H1 (cell line): ENCODE measurements at regions not wholly inside any gene's neighbourhood (a gene's known extent, or its start where the extent isn't known, plus 50 kb on each side); places are given as distances from the start of the nearest gene placed in this dataset.

Experiments
- BACH1 ChIP-seq: IDR thresholded peaks from 2 replicates; pipeline ENCODE4 v1.6.1; 2012; ENCODE audit warnings: low read length, improper control_type of control experiment
- CBX5 ChIP-seq: fragments of 300-800, 300-1000 bp; sonication (generic); IDR thresholded peaks from 2 replicates; pipeline ENCODE4 v1.7.1; 2016; ENCODE audit warnings: antibody characterized with exemption, low read length, low read depth
- CHD7 ChIP-seq: fragments of 300-600 bp; sonication (generic); IDR thresholded peaks from 2 replicates; pipeline ENCODE4 v1.7.1; 2012; ENCODE audit warnings: low read length, moderate library complexity, mild to moderate bottlenecking, inconsistent platforms; ENCODE audit not compliant: insufficient replicate concordance
- EGR1 ChIP-seq: IDR thresholded peaks from 2 replicates; pipeline ENCODE4 v1.6.1; 2011; ENCODE audit warnings: low read depth, low read length, borderline replicate concordance
- HDAC2 ChIP-seq, 2 experiments: fragments of 300-600 bp in 1 of 2; sonication (generic) in 1 of 2; IDR thresholded peaks; 2 replicates each; pipeline ENCODE4 v1.6.1; 2011 to 2012; ENCODE audit warnings: low read depth in 2 of 2, low read length in 2 of 2, mild to moderate bottlenecking in 2 of 2, moderate library complexity in 2 of 2, borderline replicate concordance in 1 of 2, inconsistent platforms in 1 of 2
- POU5F1 ChIP-seq: IDR thresholded peaks from 2 replicates; pipeline ENCODE4 v1.6.1; 2011; ENCODE audit warnings: low read depth, mild to moderate bottlenecking, low read length, moderate library complexity
- SP1 ChIP-seq: IDR thresholded peaks from 2 replicates; pipeline ENCODE4 v1.6.1; 2011; ENCODE audit warnings: low read depth, low read length
- SRF ChIP-seq: IDR thresholded peaks from 2 replicates; pipeline ENCODE4 v1.6.1; 2011; ENCODE audit warnings: mild to moderate bottlenecking, low read depth, low read length, moderate library complexity
- USF2 ChIP-seq: IDR thresholded peaks from 2 replicates; pipeline ENCODE4 v1.6.1; 2011; ENCODE audit warnings: low read length, improper control_type of control experiment

- no peak for TF ChIP-seq CHD7
- TF ChIP-seq BACH1, result no peak
- no peak for TF ChIP-seq HDAC2 (IDR thresholded peaks at IDR 0.05; ENCODE audit: borderline replicate concordance in 1 of 2, low read depth in 2 of 2, low read length in 2 of 2)
- TF ChIP-seq EGR1, result no peak
- no peak for TF ChIP-seq SP1
- no peak for TF ChIP-seq SRF
- TF ChIP-seq CBX5, result no peak
- no peak for TF ChIP-seq USF2
- TF ChIP-seq POU5F1, result no peak
- TF ChIP-seq, all 59 proteins: peak for 0
These were observed 50.9 kb upstream of the MITF start (continued) for GRCh38 chr3:69688400-69688799.
